Testis (tissue), 2 donors: ENCODE measurements at regions not wholly inside any gene's neighbourhood (a gene's known extent, or its start where the extent isn't known, plus 50 kb on each side); places are given as distances from the start of the nearest gene placed in this dataset.

Experiments
- POLR2A ChIP-seq: fragments of 450-650 bp; IDR thresholded peaks from one replicate; pipeline ENCODE4 v1.6.1; 2017; ENCODE audit warnings: antibody characterized with exemption, mild to moderate bottlenecking, moderate library complexity
- TF ChIP-seq, protein P1 (sequence below), 3 experiments: fragments of 450-650 bp in 2 of 3; fragments of 200-600 bp in 1 of 3; sonication (generic) in 1 of 3; IDR thresholded peaks; one replicate each; pipeline ENCODE4 v1.5.1; 2016 to 2019; ENCODE audit warnings: antibody characterized with exemption in 3 of 3, mild to moderate bottlenecking in 2 of 3, moderate library complexity in 1 of 3

DNA sequence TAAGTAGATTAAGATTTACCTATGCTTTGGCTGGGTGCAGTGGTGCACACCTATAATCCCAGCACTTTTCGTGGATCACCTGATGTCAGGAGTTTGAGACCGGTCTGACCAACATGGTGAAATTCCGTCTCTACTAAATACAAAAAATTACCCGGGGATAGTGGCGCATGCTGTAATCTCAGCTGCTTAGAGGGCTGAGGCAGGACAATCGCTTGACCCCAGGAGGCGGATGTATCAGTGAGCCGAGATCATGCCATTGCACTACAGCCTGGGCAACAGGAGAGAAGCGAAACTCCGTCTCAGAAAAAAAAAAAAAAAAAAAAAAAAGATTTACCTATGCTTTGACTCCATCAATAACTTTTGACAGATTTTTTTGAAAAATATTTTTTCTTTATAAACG lies 267.1 kb upstream of the SEMA6A start:
- TF ChIP-seq, protein P1, sequence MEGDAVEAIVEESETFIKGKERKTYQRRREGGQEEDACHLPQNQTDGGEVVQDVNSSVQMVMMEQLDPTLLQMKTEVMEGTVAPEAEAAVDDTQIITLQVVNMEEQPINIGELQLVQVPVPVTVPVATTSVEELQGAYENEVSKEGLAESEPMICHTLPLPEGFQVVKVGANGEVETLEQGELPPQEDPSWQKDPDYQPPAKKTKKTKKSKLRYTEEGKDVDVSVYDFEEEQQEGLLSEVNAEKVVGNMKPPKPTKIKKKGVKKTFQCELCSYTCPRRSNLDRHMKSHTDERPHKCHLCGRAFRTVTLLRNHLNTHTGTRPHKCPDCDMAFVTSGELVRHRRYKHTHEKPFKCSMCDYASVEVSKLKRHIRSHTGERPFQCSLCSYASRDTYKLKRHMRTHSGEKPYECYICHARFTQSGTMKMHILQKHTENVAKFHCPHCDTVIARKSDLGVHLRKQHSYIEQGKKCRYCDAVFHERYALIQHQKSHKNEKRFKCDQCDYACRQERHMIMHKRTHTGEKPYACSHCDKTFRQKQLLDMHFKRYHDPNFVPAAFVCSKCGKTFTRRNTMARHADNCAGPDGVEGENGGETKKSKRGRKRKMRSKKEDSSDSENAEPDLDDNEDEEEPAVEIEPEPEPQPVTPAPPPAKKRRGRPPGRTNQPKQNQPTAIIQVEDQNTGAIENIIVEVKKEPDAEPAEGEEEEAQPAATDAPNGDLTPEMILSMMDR (IDR thresholded peaks at IDR 0.05), result no peak
- TF ChIP-seq POLR2A, result no peak
